ENCODE measurements at regions not wholly inside any gene's neighbourhood (a gene's known extent, or its start where the extent isn't known, plus 50 kb on each side); places are given as distances from the start of the nearest gene placed in this dataset.

DNA sequence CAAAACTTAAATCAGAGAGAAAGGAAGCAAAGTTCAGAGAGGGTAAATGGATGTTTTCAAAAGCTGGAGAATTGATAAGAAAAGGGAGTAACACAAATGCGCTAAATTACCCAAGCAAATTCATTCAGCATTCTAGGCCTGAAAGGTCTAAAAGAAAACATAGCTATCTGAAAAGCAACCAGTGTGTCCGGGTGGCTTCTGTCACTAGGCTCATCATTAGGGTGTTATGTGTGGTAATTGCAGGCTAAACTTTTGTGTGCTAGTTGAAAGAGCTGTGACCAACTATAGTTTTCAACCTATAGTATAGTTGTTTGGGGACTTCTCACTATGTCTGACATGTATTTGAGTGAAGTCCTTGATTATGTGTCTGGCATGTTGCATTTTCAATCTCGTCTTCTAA lies 839.6 kb upstream of the ZEB2 start:
- TF ChIP-seq, protein P1, sequence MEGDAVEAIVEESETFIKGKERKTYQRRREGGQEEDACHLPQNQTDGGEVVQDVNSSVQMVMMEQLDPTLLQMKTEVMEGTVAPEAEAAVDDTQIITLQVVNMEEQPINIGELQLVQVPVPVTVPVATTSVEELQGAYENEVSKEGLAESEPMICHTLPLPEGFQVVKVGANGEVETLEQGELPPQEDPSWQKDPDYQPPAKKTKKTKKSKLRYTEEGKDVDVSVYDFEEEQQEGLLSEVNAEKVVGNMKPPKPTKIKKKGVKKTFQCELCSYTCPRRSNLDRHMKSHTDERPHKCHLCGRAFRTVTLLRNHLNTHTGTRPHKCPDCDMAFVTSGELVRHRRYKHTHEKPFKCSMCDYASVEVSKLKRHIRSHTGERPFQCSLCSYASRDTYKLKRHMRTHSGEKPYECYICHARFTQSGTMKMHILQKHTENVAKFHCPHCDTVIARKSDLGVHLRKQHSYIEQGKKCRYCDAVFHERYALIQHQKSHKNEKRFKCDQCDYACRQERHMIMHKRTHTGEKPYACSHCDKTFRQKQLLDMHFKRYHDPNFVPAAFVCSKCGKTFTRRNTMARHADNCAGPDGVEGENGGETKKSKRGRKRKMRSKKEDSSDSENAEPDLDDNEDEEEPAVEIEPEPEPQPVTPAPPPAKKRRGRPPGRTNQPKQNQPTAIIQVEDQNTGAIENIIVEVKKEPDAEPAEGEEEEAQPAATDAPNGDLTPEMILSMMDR (IDR thresholded peaks at IDR 0.05): no peak
- no peak for TF ChIP-seq POLR2AphosphoS5 (IDR thresholded peaks at IDR 0.05)
